SU-DHL-6 (cell line): ENCODE measurements at regions not wholly inside any gene's neighbourhood (a gene's known extent, or its start where the extent isn't known, plus 50 kb on each side); places are given as distances from the start of the nearest gene placed in this dataset.
"Not testable (repeated sequence)": the region's sequence is repeated elsewhere in the genome, so short reads cannot be mapped to it uniquely, and the experiment has no call there.

ENCODE experiments used
- EZH2phosphoT487 ChIP-seq: fragments of 200-600 bp; sonication (generic), shearing (Covaris generic); conservative IDR thresholded peaks from 2 replicates; pipeline ENCODE4 v1.6.1; 2018; ENCODE audit warnings: mild to moderate bottlenecking, antibody characterized with exemption, low read length, moderate library complexity, mixed read lengths
- TF ChIP-seq, protein P1 (sequence below): fragments of 200-600 bp; sonication (generic); IDR thresholded peaks from one replicate; pipeline ENCODE4 v1.5.1; 2017; ENCODE audit warnings: antibody characterized with exemption, mild to moderate bottlenecking, low read length, moderate library complexity; ENCODE audit not compliant: insufficient read depth, poor library complexity, severe bottlenecking

DNA sequence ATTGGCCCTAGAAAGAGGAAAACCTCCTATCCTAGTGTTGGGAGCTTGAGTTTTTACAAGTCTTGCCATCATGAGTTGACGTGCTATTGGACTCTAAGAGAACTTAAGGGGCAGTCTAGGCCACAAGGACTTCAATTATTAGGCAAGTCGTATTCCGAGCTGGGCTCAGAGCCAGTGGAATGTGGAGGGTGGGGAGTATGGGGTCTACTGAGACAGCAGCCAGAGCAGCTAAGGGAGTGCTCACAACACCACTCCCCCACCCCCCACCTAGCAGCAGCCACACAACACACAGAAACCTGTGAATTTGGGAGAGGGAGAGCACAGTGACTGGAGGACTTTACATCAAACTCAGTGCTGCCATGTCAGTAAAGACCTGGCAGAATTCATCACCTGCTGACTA is 62.0 kb upstream of the ZNG1F start:
- TF ChIP-seq, protein P1, sequence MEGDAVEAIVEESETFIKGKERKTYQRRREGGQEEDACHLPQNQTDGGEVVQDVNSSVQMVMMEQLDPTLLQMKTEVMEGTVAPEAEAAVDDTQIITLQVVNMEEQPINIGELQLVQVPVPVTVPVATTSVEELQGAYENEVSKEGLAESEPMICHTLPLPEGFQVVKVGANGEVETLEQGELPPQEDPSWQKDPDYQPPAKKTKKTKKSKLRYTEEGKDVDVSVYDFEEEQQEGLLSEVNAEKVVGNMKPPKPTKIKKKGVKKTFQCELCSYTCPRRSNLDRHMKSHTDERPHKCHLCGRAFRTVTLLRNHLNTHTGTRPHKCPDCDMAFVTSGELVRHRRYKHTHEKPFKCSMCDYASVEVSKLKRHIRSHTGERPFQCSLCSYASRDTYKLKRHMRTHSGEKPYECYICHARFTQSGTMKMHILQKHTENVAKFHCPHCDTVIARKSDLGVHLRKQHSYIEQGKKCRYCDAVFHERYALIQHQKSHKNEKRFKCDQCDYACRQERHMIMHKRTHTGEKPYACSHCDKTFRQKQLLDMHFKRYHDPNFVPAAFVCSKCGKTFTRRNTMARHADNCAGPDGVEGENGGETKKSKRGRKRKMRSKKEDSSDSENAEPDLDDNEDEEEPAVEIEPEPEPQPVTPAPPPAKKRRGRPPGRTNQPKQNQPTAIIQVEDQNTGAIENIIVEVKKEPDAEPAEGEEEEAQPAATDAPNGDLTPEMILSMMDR: not testable (repeated sequence)
- not testable (repeated sequence) for TF ChIP-seq EZH2phosphoT487
